GM23338 (cell line): ENCODE measurements at regions not wholly inside any gene's neighbourhood (a gene's known extent, or its start where the extent isn't known, plus 50 kb on each side); places are given as distances from the start of the nearest gene placed in this dataset.

Experiments used
- EZH2 ChIP-seq: fragments of 200-600 bp; sonication (generic); IDR thresholded peaks from one replicate; pipeline ENCODE4 v1.8.0; 2017; ENCODE audit warnings: antibody characterized with exemption, mild to moderate bottlenecking, low read depth; ENCODE audit not compliant: unreplicated experiment
- JUNB ChIP-seq: IDR thresholded peaks from one replicate; pipeline ENCODE4 v1.6.1; 2016; ENCODE audit warnings: antibody characterized with exemption; ENCODE audit not compliant: unreplicated experiment
- NANOG ChIP-seq: IDR thresholded peaks from 2 replicates; pipeline ENCODE4 v1.6.1; 2016; ENCODE audit warnings: antibody characterized with exemption, borderline replicate concordance
- POLR2AphosphoS5 ChIP-seq: IDR thresholded peaks from 2 replicates; pipeline ENCODE4 v1.6.1; 2016; ENCODE audit warnings: antibody characterized with exemption, low read depth
- STAT1 ChIP-seq: IDR thresholded peaks from one replicate; pipeline ENCODE4 v1.6.1; 2016; ENCODE audit warnings: antibody characterized with exemption; ENCODE audit not compliant: unreplicated experiment
- TF ChIP-seq, protein P1 (sequence below), 2 experiments: fragments of 200-600 bp in 1 of 2; sonication (generic) in 1 of 2; conservative IDR thresholded peaks; 2 replicates each; pipeline versions ENCODE4 v1.5.1 to v1.6.1; 2016 to 2017; ENCODE audit warnings: antibody characterized with exemption in 2 of 2, low read depth in 2 of 2, mild to moderate bottlenecking in 2 of 2, moderate library complexity in 1 of 2

- TF ChIP-seq, protein P1, sequence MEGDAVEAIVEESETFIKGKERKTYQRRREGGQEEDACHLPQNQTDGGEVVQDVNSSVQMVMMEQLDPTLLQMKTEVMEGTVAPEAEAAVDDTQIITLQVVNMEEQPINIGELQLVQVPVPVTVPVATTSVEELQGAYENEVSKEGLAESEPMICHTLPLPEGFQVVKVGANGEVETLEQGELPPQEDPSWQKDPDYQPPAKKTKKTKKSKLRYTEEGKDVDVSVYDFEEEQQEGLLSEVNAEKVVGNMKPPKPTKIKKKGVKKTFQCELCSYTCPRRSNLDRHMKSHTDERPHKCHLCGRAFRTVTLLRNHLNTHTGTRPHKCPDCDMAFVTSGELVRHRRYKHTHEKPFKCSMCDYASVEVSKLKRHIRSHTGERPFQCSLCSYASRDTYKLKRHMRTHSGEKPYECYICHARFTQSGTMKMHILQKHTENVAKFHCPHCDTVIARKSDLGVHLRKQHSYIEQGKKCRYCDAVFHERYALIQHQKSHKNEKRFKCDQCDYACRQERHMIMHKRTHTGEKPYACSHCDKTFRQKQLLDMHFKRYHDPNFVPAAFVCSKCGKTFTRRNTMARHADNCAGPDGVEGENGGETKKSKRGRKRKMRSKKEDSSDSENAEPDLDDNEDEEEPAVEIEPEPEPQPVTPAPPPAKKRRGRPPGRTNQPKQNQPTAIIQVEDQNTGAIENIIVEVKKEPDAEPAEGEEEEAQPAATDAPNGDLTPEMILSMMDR (conservative IDR thresholded peaks at IDR 0.05; ENCODE audit: low read depth in 2 of 2): no peak
- TF ChIP-seq POLR2AphosphoS5: no peak
- TF ChIP-seq JUNB: no peak
- TF ChIP-seq STAT1: no peak
- TF ChIP-seq NANOG: no peak
- TF ChIP-seq EZH2: no peak
Measured at GRCh38 chr12:69084816-69085378, 151.9 kb upstream of the CPM start.
